HCT116 (cell line): ENCODE measurements at regions not wholly inside any gene's neighbourhood (a gene's known extent, or its start where the extent isn't known, plus 50 kb on each side); places are given as distances from the start of the nearest gene placed in this dataset.

Experiments
- ATAC-seq: fragments of 200-7000 bp; cut with Tn5 transposase; 2 replicates; pipeline ENCODE4 v1.9.1; 2020; ENCODE audit warnings: mild to moderate bottlenecking, moderate library complexity
- BruUV-seq: library from RNA; stranded (reverse); fragments of 400-500 nt; replicated peaks from 2 replicates; lab custom pipeline; 2021; lab: Mats Ljungman, UMichigan
- CTCF ChIA-PET: fragments of 300-600 bp; sonication (Branson Sonifier 250); formaldehyde crosslinking; loops from one replicate; lab custom pipeline; 2021; ENCODE audit warnings: antibody characterized with exemption; lab: Charles Lee
- POLR2A ChIA-PET: fragments of 300-600, 350-600 bp; sonication (Branson Sonifier 250); formaldehyde crosslinking; loops from one replicate; lab custom pipeline; 2021; ENCODE audit warnings: antibody characterized with exemption; lab: Charles Lee
- RAD21 ChIA-PET, 2 experiments: fragments of 300-600 bp; sonication (Branson Sonifier 250); formaldehyde crosslinking; loops; one replicate each; lab custom pipeline; 2023; ENCODE audit warnings: low total read pairs in 2 of 2; ENCODE audit not compliant: uncharacterized antibody in 2 of 2, unreplicated experiment in 2 of 2, low non-redundant PET in 1 of 2; lab: Charles Lee
- DNase-seq: peaks from one replicate; pipeline ENCODE4 v3.0.0-alpha.2; 2010; ENCODE audit warnings: low read depth, low spot score
- H2AFZ ChIP-seq: fragments of 200-600 bp; shearing (Covaris generic), sonication (generic); 2 replicates; pipeline ENCODE4 v1.6.1; 2017; ENCODE audit warnings: low read depth, mixed run types, mixed read lengths, antibody characterized with exemption, low read length; ENCODE audit not compliant: poor library complexity, severe bottlenecking
- H3K27ac ChIP-seq: 2 replicates; pipeline ENCODE4 v1.5.1; 2012; ENCODE audit warnings: low read depth, low read length
- H3K27me3 ChIP-seq: fragments of 200-600 bp; sonication (generic); 2 replicates; pipeline ENCODE4 v1.6.1; 2016; ENCODE audit warnings: mixed run types, low read length, mixed read lengths; ENCODE audit not compliant: insufficient read depth
- H3K36me3 ChIP-seq, 2 experiments: fragments of 200-500 bp in 1 of 2; fragments of 200-600 bp in 1 of 2; sonication (Bioruptor generic) in 1 of 2; sonication (generic) in 1 of 2; 2 replicates each; pipeline versions ENCODE4 v1.5.1 to v1.6.1; 2014 to 2016; ENCODE audit warnings: low read length in 2 of 2, inconsistent platforms in 1 of 2, mixed read lengths in 1 of 2, mixed run types in 1 of 2; ENCODE audit not compliant: insufficient read depth in 2 of 2, control insufficient read depth in 1 of 2
- H3K4me1 ChIP-seq, 2 experiments: fragments of 200-600 bp in 1 of 2; sonication (generic) in 1 of 2; 2 replicates each; pipeline versions ENCODE4 v1.5.1 to v1.6.1; 2012 to 2017; ENCODE audit warnings: low read length in 2 of 2, inconsistent platforms in 1 of 2, mild to moderate bottlenecking in 1 of 2, mixed read lengths in 1 of 2, mixed run types in 1 of 2, moderate library complexity in 1 of 2; ENCODE audit not compliant: insufficient read depth in 2 of 2, control insufficient read depth in 1 of 2
- H3K4me2 ChIP-seq: fragments of 200-600 bp; sonication (generic); 2 replicates; pipeline ENCODE4 v1.6.1; 2017; ENCODE audit warnings: mixed run types, low read length, mixed read lengths
- H3K4me3 ChIP-seq, 2 experiments: fragments of 200-600 bp in 1 of 2; sonication (generic) in 1 of 2; replicated peaks in 1 of 2; 2 replicates each; pipeline ENCODE4 v1.5.1; 2011 to 2016; ENCODE audit warnings: low read length in 2 of 2, control low read depth in 1 of 2, low read depth in 1 of 2, mild to moderate bottlenecking in 1 of 2, mixed read lengths in 1 of 2, mixed run types in 1 of 2
- H3K79me2 ChIP-seq: fragments of 200-600 bp; sonication (generic); 2 replicates; pipeline ENCODE4 v1.6.1; 2017; ENCODE audit warnings: mild to moderate bottlenecking, mixed run types, low read length, moderate library complexity, mixed read lengths; ENCODE audit not compliant: insufficient read depth
- H3K9ac ChIP-seq: fragments of 200-600 bp; sonication (generic); 2 replicates; pipeline ENCODE4 v1.6.1; 2016; ENCODE audit warnings: low read length, mixed read lengths
- H3K9me2 ChIP-seq: fragments of 200-600 bp; sonication (generic), shearing (Covaris generic); 2 replicates; pipeline ENCODE4 v1.6.1; 2017; ENCODE audit warnings: mixed run types, mild to moderate bottlenecking, moderate library complexity; ENCODE audit not compliant: insufficient read depth
- H3K9me3 ChIP-seq, 2 experiments: fragments of 200-500 bp in 1 of 2; fragments of 200-600 bp in 1 of 2; sonication (Bioruptor generic) in 1 of 2; sonication (generic) in 1 of 2; 2 replicates each; pipeline ENCODE4 v1.6.1; 2014 to 2017; ENCODE audit warnings: low read length in 2 of 2, mixed read lengths in 2 of 2, inconsistent platforms in 1 of 2, low read depth in 1 of 2, mild to moderate bottlenecking in 1 of 2, mixed run types in 1 of 2, moderate library complexity in 1 of 2; ENCODE audit not compliant: control insufficient read depth in 1 of 2, insufficient read depth in 1 of 2
- H4K20me1 ChIP-seq: fragments of 200-600 bp; sonication (generic), shearing (Covaris generic); 2 replicates; pipeline ENCODE4 v1.6.1; 2017; ENCODE audit warnings: mixed run types, mild to moderate bottlenecking, moderate library complexity; ENCODE audit not compliant: insufficient read depth
- EGR1 ChIP-seq: IDR thresholded peaks from 2 replicates; pipeline ENCODE4 v1.6.1; 2012; ENCODE audit warnings: low read depth
- ELF1 ChIP-seq: IDR thresholded peaks from 2 replicates; pipeline ENCODE4 v1.6.1; 2012; ENCODE audit warnings: low read depth, borderline replicate concordance
- EZH2 ChIP-seq: fragments of 200-600 bp; sonication (generic); IDR thresholded peaks from 2 replicates; pipeline ENCODE4 v1.6.1; 2017; ENCODE audit warnings: antibody characterized with exemption, mixed run types
- FOSL1 ChIP-seq: IDR thresholded peaks from 2 replicates; pipeline ENCODE4 v1.6.1; 2012; ENCODE audit warnings: low read depth
- MAX ChIP-seq: IDR thresholded peaks from 2 replicates; pipeline ENCODE4 v1.6.1; 2012
- intact Hi-C: fragments of 100-400 bp; cut with micrococcal nuclease; formaldehyde crosslinking; loops from 2 replicates; pipeline ENCODE4 v1.10.0; 2022
- TF ChIP-seq, protein P1 (sequence below): IDR thresholded peaks from 2 replicates; pipeline ENCODE4 v1.6.1; 2012; ENCODE audit warnings: low read depth

DNA sequence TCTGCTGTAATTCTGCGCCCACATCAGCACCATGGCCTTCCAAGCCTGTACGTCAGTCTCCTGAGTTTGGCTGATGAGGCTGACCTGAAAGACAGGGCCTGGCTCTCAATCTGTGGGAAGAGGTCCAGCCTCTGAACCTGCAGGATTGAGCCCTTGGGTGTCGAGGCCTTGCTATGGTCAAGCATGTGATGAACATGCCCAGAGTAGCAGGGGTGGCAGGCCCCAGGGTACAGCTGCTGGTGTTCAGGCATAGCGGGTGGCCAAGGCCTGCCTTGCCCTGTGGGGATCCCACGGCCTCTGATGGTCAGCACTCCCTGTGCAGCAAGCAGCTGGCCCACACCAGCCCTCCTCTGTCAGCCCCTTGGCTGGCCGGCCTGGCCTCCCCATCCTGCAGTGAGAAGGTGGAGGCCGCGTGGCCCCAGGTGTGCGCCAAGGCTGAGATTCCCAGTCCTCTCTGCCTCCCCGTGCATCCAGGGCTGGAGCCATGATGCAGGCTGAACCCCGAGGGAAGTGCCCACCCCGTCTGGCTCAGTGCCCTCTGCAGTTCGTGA is 298.4 kb downstream of the NDUFA10 start:
- TF ChIP-seq, protein P1, sequence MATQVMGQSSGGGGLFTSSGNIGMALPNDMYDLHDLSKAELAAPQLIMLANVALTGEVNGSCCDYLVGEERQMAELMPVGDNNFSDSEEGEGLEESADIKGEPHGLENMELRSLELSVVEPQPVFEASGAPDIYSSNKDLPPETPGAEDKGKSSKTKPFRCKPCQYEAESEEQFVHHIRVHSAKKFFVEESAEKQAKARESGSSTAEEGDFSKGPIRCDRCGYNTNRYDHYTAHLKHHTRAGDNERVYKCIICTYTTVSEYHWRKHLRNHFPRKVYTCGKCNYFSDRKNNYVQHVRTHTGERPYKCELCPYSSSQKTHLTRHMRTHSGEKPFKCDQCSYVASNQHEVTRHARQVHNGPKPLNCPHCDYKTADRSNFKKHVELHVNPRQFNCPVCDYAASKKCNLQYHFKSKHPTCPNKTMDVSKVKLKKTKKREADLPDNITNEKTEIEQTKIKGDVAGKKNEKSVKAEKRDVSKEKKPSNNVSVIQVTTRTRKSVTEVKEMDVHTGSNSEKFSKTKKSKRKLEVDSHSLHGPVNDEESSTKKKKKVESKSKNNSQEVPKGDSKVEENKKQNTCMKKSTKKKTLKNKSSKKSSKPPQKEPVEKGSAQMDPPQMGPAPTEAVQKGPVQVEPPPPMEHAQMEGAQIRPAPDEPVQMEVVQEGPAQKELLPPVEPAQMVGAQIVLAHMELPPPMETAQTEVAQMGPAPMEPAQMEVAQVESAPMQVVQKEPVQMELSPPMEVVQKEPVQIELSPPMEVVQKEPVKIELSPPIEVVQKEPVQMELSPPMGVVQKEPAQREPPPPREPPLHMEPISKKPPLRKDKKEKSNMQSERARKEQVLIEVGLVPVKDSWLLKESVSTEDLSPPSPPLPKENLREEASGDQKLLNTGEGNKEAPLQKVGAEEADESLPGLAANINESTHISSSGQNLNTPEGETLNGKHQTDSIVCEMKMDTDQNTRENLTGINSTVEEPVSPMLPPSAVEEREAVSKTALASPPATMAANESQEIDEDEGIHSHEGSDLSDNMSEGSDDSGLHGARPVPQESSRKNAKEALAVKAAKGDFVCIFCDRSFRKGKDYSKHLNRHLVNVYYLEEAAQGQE: no peak
- no peak for TF ChIP-seq ELF1
- no peak for TF ChIP-seq FOSL1
- no peak for TF ChIP-seq EGR1
- no peak for TF ChIP-seq EZH2
- TF ChIP-seq MAX: no peak
- 0 out of 2 replicates have a peak, but pooled peaks cover 4% of the 10 kb centered on the region for H3K27me3 ChIP-seq
- H3K4me2 ChIP-seq: no peak overlapping the region
- no peaks in the 10 kb centered on the region for H3K36me3 ChIP-seq
- no peak for ATAC-seq
- H3K9me2 ChIP-seq: no peaks in the 10 kb centered on the region
- H3K9ac ChIP-seq: no peak overlapping the region
- intact Hi-C loops: no loop called here
- H3K9me3 ChIP-seq: no peaks in the 10 kb centered on the region
- ChIA-PET POLR2A (no interaction called here), CTCF (no interaction called here), RAD21 (no interaction called here)
- no peaks in the 10 kb centered on the region for H3K4me1 ChIP-seq
- no peak for DNase-seq
- no TSS peak for BruUV-seq
- no peak overlapping the region for H3K27ac ChIP-seq
- H3K79me2 ChIP-seq: no peaks in the 10 kb centered on the region
- H2AFZ ChIP-seq: no peak overlapping the region
- no peaks in the 10 kb centered on the region for H4K20me1 ChIP-seq
- no peak overlapping the region for H3K4me3 ChIP-seq
